ENCODE measurements at regions not wholly inside any gene's neighbourhood (a gene's known extent, or its start where the extent isn't known, plus 50 kb on each side); places are given as distances from the start of the nearest gene placed in this dataset.
A peak's percentile ranks its signal among the peaks of the same experiment; 100 is the strongest.
"Not testable (repeated sequence)": the region's sequence is repeated elsewhere in the genome, so short reads cannot be mapped to it uniquely, and the experiment has no call there.

DNA sequence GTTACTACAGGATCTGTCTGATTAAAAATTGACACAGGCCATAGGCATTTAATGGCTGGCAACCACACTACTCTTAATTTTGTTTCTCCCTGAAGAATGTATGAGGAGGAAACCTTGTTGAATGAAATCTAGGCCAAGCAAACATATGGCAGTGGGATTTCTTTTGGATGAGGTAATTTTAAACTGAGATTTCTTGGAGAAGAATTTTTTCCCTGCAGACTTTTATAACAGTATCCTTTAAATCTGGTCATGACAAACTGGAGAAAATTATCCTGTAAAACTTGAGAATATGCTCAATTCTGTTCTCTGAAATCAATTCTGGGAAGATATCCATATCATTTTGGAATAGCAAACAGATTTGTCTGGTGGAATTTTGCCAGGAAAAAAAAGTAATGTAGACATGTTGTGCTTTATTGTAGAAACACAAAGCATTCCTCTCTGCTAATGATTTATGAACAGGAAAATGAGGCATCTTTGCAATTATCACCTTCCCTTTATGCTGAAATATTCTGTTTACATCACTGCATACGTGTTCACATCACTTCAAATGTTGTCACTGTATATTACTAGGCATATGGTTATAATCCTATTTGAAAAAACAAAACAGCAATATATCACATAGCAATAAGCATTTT is 108.3 kb upstream of the ARSJ start:
- DNase-seq (ENCODE audit: low read depth): peak; percentile 71

DNA sequence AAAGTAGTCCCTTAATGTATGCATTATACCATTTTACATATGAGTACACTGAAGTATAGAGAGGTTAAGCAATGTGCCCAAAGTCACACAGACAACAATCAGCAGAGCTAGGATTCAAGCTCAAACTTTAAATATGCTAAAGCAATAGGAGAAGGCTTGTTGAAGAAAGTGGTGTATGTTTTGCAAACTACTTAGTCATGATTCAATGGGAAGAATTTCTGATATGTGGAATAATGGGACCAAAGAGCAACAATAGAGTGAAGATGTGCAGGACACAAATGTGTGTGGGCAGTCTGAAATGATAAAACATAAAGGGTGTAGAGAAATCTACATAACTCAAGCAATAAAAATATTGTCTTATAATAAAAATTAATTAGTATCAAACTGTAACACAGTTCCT is 109.0 kb upstream of the ARSJ start:
- DNase-seq (ENCODE audit: low read depth): no peak

DNA sequence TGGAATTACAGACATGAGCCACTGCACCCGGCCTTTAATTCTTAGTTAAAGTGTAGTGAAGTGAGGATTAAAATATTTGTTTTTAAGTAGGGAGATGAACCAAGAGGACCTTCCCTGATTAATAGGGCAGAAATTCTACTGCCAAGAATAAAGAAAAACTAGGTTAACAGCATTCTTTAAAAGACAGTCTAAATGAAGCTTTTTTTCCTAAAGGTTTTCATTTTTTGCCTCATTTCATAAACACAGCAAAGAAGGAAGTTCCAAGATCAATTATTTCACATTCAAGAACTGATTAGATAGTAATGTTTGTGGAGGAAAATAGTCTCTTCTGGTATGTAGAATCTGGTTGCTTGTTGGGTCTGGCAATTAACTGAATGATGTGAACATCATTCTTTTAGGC is 112.1 kb upstream of the ARSJ start:
- DNase-seq (ENCODE audit: low read depth): no peak

DNA sequence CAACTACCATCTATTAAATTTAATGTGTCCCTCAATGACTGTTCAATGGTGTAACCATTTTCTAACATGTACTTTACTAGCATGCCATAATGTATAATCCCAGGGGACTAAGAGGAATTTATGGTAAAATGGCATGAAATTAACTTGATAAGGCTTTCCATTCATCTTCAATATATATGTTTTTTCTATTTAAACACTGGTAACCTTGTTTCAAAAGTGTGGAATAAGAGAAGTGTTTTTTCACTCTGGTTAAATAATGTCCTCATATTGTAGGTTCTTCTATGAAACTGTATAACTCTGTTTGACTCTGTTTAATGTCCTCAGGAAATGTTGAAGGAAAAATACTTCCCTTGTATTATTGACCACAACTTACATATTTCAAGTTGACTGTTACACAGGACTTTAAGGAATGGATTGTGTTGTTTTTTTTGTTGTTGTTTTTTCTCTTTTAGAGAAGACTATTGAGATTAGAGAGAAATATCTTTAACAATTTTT is 113.8 kb upstream of the ARSJ start:
- no peak for DNase-seq (ENCODE audit: low read depth)

DNA sequence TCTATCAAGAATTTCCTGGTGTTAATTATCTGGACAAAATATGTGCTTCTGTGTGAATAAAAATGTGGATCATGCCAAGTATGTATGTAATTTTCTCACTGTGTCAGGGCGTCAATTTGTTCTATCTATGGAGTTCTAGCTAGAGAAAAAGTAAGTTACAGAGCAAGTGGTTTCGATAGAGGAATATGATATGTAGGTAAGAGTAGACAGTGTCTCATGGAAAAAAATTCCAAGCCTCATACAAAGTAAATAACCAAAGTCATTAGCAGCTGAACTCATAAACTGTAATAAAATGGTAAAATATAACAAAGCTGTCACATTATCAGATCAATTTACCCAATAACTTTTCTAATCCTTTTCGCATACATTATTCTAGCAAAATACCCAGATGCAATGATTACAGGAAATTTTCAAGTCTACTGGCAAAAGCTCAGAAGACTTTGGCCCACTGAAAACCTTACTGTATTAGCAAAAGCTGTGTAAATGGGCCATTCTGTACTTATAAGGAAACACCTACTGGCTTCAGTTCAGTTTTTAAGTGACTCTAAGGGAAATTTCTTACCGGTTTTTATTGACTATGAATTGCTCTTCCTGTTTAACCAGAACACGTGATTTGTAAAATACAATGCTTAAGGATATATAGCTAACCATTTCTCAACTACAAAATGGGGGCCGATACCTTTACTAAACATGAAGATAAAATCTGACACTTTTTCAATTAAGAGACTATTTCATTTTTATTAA is 121.0 kb upstream of the ARSJ start:
- DNase-seq (ENCODE audit: low read depth): no peak

DNA sequence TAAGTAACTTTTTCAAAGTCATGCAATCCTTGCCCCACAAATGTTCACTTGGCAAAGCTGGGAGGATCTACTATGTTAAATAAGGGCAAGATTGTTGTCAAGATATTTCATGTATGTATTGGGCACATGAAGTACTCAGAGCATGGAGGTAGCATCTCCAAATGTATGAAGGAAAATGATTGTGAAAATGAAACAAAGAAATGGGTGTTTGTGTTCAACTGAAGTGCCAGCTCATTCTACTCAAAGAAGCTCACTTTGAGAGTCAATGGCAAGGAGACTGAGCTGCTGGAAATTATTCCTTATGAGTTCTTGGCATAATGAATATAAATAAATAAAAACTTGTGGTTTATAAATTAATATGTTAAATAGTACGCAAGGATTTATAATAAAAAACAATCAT is 124.5 kb upstream of the ARSJ start:
- no peak for DNase-seq (ENCODE audit: low read depth)

DNA sequence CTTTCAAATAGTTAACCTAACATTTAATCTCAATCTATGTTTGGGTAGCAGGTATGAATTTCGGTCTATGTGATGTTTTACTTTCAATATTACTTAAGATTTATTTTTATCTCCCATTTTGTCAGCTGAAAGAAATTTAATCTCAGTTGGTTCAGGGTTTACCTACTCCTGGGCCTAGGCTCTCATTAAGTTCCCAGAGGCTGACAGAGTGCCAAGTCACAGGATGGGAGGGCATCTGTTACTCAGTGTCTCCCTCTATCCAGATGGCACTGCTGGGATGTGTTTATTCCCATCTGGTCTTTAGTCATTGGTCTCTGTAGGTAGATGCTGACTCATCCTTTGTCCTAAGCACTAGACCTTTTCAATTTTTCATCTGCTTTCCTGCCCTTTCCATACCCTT is 129.4 kb upstream of the ARSJ start:
- DNase-seq (ENCODE audit: low read depth): no peak

DNA sequence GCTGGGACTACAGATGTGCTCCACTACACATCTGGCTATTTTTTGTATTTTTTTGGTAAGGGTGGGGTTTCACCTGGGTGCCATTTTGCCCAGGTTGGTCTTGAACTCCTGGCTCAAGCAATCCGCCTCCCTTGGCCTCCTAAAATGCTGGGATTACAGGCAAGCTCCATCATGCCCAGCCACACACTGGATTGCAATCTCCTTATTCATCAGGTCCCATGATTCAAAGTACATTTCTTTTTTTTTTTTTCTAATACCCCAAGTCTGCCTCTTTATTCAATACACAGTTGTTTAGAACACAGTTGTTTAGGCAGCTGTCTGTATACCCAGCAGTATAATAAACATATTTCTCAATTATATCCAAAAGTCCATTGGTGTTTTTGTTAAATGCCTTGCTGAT is 130.3 kb upstream of the ARSJ start:
- no peak for DNase-seq (ENCODE audit: low read depth)

DNA sequence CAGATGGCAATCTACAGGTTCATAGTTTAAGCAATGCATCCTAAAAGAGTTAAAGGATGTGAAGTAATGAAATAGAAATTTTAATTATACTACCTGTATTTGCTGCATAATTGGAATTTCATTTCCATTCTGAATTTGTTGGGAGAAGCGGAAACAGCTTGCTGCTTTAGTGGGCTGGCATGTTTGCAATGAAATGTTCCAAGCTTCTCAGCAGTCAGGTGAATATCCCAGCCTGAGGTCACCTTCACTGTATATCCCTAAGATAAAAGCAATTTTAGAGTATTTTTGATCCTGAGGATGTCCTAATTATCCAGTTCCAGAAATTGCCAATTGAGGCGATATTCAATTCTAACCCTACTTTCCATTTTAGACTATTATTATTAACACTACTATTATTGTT is 136.1 kb upstream of the ARSJ start:
- DNase-seq (ENCODE audit: low read depth): no peak

DNA sequence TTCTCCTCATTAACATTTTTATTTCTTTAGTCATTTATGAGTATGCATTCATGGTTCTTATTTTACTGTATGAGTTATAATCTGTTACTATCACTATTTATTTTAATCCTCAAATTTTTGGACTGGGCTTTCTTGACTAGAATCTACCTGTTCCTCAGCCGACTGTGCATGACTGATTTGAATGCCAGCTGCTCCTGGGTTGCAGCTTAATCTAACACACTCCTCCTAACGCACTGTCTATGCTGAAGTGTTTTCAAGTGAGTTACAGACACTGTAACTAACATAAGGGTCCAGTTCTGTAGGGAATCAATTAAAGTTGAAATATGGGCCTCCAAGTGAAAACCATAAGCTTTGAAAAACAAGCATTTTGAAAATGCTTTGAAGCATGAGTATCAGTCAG is 137.4 kb upstream of the ARSJ start:
- no peak for DNase-seq (ENCODE audit: low read depth)

DNA sequence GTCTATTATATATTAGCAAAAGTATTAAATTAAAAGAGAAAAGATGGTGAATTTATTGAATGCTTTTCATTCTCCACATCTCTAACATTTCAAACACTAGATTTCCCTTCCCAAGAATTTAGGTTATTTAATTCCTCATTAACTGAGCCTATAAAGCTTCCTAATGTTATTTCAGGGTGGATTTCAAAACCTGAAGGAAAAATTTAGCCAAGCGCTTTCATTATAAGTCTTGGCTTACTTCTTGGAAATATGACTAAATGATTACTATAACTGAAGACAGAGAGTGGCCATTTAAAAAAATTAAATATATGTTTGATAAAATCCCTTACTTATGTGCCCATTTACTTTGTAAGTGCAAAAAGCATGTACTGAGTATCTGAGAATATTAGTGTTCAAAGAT is 141.8 kb upstream of the ARSJ start:
- DNase-seq (ENCODE audit: low read depth): no peak

DNA sequence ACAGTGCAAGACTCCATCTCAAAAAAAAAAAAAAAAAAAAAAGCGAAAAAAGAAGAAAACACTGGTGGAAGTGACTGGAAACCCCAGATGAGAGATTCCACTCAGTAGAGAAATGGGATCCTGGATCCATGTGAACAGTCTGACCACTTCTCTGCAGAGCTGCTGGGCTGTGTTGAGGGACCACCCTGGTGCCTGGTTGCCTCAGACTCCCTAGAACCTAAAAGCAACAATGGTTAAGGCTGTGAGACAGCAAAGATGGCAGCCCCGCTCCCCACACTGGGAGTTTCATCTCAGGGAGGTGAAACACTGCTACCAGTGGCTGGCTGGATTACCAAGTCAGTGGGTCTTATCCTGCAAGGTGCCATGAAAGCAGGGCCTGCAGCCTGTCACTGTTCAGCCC is 152.8 kb upstream of the ARSJ start:
- no peak for DNase-seq (ENCODE audit: low read depth)

DNA sequence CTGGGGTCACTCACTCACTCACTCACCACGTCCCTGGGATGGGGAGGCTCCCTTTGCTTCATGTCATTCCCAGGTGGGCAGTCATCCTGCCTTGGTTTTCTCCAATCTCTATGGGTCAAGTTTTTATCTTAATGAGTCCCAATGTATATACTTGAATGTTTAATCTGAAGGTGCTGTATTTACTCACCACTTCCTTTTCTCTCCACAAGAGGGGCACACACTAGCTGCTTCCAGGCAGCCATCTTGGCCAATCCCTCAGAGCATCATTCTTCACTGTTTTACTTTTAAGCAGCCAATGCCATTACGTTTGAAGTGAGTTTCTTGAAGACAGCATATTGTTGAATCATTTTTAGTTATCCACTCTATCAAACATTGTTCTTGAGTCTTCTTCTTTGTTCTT is 153.4 kb upstream of the ARSJ start:
- DNase-seq (ENCODE audit: low read depth): no peak

DNA sequence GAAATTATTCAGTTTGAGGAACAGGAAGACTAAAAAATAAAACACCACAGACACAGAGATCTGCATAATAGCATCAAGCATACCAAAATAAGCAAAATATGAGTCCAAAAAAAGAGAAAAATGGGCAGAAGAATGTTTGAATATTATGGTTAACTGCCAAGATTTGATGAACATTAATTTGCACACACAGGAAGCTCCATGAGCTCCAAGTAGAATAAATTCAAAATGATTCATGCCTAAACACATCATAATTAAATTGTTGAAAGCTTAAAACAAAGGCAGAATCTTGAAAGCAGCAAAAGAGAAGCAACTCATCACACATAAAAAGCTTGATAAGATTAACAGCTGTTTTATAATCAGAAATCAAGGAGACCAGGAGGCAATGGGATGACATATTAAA is 156.6 kb upstream of the ARSJ start:
- no peak for DNase-seq (ENCODE audit: low read depth)

DNA sequence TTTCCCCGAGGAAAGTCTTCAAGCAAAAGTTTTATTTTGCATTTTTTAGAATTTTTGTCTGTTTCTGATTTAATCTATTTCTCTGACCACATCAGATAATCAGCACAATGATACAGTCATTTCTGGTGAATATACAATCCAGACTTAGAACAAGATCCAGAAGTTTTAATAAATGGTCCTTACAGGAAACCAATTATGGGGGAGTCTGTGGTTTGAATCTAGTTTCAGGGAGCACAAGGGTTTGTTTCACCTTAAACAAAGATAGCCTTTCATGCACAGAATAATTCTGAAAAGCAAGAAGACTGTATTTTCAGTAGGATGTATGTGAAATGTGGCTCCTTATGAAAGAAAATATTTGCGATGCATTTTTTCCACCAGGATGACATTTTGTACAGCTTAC is 158.5 kb upstream of the ARSJ start:
- DNase-seq (ENCODE audit: low read depth): no peak

DNA sequence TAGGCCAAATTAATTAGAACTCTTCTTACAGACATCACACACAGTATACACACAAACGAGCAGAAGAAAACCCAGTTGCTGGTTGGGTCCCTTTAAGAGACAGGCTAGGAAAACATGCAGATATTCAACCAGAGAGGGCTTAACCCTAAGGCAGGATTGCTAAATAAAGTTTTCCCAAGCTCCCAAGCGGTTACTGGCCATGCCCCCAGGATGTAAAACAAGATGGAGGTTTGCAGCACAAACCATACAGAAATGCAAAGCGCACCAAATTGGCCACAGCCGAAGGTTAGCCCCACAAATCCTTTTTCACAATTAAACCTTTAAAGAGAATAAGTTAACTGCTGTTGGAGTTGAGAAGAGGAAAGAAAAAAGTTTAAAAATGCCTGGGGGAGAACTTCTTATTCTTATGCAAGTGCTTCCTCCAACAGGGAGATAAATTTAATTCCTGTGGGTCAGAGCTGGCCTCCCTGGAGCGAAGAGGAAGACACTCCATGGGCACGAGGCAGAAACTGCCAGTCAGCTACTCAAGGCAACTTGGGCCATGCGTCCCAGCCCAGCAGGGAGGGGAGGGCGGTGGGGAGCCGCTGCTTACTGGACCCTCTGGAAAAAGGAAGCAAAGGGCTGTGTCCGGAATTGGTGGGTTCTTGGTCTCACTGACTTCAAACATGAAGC is 167.6 kb upstream of the ARSJ start:
- DNase-seq (ENCODE audit: low read depth): no peak

DNA sequence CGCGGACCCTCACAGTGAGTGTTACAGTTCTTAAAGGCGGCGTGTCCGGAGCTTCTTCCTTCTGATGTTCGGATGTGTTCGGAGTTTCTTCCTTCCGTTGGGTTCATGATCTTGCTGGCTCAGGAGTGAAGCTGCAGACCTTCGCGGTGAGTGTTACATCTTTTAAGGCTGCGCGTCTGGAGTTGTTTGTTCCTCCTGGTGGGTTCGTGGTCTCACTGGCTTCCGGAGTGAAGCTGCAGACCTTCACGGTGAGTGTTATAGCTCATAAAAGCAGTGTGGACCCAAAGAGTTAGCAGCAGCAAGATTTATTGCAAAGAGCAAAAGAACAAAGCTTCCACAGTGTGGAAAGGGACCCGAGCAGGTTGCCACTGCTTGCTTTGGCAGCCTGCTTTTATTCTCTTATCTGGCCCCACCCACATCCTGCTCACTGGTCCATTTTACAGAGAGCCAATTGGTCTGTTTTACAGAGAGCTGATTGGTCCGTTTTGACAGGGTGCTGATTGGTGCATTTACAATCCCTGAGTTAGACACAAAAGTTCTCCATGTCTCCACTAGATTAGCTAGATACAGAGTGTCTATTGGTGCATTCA is 168.3 kb upstream of the ARSJ start:
- not testable (repeated sequence) for DNase-seq (ENCODE audit: low read depth)

DNA sequence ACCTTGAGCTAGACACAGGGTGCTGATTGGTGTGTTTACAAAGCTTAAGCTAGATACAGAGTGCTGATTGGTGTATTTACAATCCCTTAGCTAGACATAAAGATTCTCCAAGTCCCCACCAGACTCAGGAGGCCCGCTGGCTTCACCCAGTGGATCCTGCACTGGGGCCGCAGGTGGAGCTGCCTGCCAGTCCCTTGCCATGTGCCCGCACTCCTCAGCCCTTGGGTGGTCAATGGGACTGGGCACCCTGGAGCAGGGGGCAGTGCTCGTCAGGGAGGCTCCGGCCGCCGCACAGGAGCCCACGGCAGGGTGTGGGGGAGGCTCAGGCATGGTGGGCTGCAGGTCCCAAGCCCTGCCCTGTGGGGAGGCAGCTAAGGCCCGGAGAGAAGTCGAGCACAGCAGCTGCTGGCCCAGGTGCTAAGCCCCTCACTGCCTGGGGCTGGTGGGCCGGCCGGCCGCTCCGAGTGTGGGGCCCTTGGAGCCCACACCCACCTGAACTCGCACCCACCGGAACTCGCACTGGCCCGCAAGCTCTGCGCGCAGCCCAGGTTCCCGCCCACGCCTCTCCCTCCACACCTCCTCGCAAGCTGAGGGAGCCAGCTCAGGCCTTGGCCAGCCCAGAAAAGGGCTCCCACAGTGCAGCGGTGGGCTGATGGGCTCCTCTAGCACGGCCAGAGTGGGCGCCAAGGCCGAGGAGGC is 169.1 kb upstream of the ARSJ start:
- not testable (repeated sequence) for DNase-seq (ENCODE audit: low read depth)

DNA sequence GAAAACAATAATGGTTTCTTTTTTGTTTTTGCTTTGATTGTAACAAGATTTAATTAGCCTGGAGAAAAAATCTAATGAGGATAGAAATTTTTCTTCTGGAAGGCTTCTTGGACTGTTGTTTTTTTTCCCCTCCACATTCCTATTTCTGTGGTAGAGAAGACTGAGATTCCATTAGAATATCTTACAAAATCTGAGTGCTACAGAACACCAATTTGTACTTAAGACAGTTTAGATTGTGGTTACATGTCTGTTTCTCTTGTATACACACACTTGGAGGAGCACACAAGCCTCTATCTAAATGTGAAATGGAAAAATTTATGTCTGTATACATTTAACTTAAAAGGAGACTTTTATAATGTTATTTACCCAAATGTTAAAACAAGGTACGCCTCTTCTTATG is 176.9 kb upstream of the ARSJ start:
- DNase-seq (ENCODE audit: low read depth): no peak

DNA sequence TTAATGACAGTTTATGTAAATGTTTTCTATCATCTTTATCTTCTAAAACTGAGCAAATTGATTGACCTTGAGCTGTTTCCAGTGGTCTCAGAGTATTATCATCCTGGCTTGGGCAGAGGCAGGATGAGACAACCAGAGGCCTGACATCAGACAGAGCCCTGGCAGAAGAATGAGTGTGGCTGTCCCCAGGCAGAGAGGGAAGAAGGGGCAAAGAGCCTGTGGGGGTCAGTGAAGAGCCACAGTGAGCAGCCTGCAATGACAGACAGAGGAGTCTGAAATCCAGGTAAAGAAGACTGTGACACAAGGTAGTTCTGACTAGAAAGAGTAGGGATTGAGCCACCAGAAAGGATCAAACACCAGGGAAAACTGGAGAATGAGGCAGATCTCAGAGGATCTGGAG is 182.4 kb upstream of the ARSJ start:
- no peak for DNase-seq (ENCODE audit: low read depth)

DNA sequence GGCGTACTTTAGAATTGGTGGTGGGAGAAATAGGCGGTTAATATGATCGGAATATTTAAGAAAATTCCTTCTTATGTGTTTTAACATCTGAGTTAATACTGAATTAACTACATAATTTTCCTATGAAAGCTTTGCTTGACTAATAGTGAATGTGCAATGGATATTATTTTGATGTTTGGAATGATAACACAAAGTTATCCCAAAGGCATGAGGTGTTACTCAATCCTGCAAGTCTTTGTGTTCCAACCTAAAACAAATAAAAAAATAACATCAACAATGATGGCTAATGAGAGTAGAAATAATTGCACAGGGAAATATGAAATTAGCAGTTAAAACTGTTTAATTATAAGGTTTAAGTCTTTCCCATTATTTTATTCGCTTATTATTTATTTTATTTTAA is 183.6 kb upstream of the ARSJ start:
- peak; percentile 4 for DNase-seq (ENCODE audit: low read depth)

DNA sequence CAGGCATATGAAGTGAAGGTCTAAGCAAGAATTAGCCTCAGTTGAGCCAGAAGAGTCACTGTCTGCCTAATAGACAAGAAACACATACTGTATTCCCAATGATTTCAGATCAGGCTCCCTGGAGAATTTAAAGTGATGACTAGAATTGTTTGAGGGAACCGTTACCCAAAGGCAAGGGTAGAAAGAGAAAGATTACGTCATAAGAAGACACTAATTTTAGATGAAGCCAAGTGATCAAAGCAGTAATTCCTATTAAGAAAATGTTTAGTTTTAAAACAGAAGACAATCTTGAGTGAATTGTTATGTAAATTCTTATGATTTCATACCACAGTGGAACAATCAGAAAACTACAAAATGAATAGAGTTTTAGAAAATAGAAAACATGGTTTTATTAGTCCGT is 194.5 kb upstream of the ARSJ start:
- DNase-seq (ENCODE audit: low read depth): no peak
